Large intestine (tissue), 3 donors: ENCODE measurements at regions not wholly inside any gene's neighbourhood (a gene's known extent, or its start where the extent isn't known, plus 50 kb on each side); places are given as distances from the start of the nearest gene placed in this dataset.

Experiments used
- DNase-seq, 2 donors: peaks; one replicate each; pipeline versions ENCODE4 v3.0.0 to v3.0.0-alpha.2; 2013
- H3K27ac ChIP-seq: one replicate; pipeline ENCODE4 v1.5.1; 2013; ENCODE audit warnings: low read length
- H3K27me3 ChIP-seq: 2 replicates; pipeline ENCODE4 v1.6.1; 2013; ENCODE audit warnings: low read length; ENCODE audit not compliant: control insufficient read depth, insufficient read depth
- H3K36me3 ChIP-seq: 2 replicates; pipeline ENCODE4 v1.6.1; 2013; ENCODE audit warnings: low read length; ENCODE audit not compliant: control insufficient read depth, insufficient read depth
- H3K4me1 ChIP-seq: one replicate; pipeline ENCODE4 v1.6.1; 2013; ENCODE audit warnings: low read length; ENCODE audit not compliant: control insufficient read depth, insufficient read depth
- H3K4me3 ChIP-seq: one replicate; pipeline ENCODE4 v1.5.1; 2013; ENCODE audit warnings: low read length
- H3K9me3 ChIP-seq: one replicate; pipeline ENCODE4 v1.6.1; 2013; ENCODE audit warnings: mild to moderate bottlenecking, low read depth, low read length, moderate library complexity; ENCODE audit not compliant: control insufficient read depth
- WGBS: methylation state at CpG from one replicate; pipeline ENCODE4 v1.1.5; 2013; ENCODE audit warnings: low lambda C conversion rate; ENCODE audit not compliant: insufficient coverage; 5-methylcytosine and 5-hydroxymethylcytosine counted together

DNA sequence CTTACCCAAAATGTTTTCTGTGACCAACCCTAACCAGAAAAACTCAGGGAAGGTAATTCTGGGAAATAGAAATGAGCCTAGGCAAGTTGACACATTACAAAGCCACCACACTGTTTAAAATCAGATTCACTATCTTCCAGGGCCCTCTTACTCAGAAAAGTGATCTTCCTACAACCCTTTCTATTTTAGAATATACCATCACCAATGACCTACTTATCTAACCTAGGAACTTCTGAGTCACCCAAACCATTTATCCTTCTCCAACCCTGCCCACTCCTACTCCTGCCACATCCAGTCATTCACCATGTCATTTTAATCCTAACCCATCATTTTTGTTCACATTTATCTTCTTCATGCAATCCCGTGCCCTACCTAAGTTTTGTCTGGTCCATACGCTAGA is 89.9 kb downstream of the FTHL17 start:
- H3K4me3 ChIP-seq, result no peak overlapping the region
- no peaks in the 10 kb centered on the region for H3K4me1 ChIP-seq
- WGBS, result 94% methylated on average over 2 of the region's 2 CpGs
- DNase-seq, result no peak
- no peaks in the 10 kb centered on the region for H3K9me3 ChIP-seq
- no peak overlapping the region for H3K27ac ChIP-seq
- no peaks in the 10 kb centered on the region for H3K36me3 ChIP-seq
- H3K27me3 ChIP-seq, result no peaks in the 10 kb centered on the region

DNA sequence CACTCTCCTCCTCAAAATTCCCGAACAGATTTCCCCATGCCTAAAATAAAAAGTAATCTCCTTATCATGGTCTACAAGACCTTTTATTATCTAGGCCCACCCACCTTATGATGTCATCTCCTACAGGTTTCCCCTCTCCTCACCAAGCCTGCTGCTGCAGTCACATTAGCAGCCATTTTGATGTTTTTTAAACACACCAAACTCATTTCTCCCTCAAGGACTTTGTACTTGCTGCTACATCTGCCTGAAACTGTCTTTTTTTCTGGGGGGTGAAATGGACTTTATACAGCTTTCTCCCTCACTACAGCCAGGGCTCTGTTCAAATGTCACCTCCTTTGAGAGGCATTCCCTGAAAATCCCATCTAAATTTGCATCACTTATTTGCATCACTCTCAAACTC is 90.2 kb upstream of the TAB3 start:
- no peak overlapping the region for H3K27ac ChIP-seq
- no peaks in the 10 kb centered on the region for H3K36me3 ChIP-seq
- WGBS, result no CpG with 5 or more reads among the region's 1 CpG
- H3K4me1 ChIP-seq, result peaks cover 3% of the 10 kb centered on the region
- no peak for DNase-seq
- H3K9me3 ChIP-seq, result no peaks in the 10 kb centered on the region
- H3K4me3 ChIP-seq, result no peak overlapping the region
- no peaks in the 10 kb centered on the region for H3K27me3 ChIP-seq

DNA sequence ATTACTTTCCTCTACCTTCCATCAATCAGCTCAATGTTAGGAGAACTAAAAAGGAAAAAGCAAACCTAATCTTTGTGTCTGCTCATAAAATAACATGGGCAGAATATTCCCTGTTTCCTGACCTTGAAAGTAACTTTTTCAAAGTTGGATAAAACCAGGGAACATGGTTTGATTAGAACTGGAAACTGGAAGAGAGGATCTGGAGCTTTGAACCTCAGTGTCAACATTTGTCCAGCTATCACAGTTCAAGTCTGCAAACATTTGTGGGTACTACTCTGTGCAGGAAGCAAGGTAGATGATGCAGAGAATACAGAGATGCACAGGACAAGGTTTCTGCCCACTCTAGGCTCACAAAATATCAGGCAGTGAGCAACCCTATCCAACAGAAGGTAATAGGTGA is 86.4 kb upstream of the TAB3 start:
- no peaks in the 10 kb centered on the region for H3K27me3 ChIP-seq
- DNase-seq, result no peak
- no peaks in the 10 kb centered on the region for H3K36me3 ChIP-seq

DNA sequence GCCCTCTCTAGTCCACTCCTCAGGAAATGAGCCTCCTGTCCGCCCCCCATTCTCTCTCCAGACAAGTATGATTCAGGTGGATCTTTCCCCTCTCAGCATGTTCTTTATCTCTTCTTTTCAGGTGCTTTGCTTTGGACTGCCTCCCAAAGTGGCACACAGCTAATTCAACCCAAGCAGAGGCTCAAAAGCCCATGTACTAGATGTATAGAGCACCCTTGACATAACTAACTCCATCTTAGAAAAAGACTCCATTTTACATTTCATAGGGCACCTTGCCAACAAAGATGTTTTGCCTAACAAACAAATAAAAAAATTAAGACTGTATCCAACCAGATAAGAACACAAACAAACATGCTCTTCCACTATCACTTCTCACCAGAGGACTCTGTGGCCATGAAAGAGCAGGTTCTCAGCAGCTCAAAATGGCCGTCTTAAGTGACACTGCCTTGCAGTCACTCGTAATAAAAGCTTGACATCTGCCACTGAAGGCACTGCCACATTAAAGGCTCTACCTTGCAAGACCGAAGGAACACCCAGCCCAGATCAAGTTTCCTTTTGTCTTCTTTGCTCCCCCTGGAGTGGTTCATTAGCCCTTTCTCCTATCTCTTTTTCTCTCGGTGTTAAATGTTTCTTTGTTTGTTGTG is 84.9 kb upstream of the TAB3 start:
- H3K4me1 ChIP-seq, result peaks cover 3% of the 10 kb centered on the region
- H3K27ac ChIP-seq, result no peak overlapping the region
- H3K9me3 ChIP-seq, result no peaks in the 10 kb centered on the region
- WGBS, result no CpG with 5 or more reads among the region's 5 CpGs
- H3K4me3 ChIP-seq, result no peak overlapping the region
- H3K27me3 ChIP-seq, result no peaks in the 10 kb centered on the region
- no peaks in the 10 kb centered on the region for H3K36me3 ChIP-seq
- DNase-seq, result no peak

More for the DNA sequence above, 86.4 kb upstream of the TAB3 start:
- Histone ChIP-seq H3K4me1 (peaks cover 3% of the 10 kb centered on the region), H3K9me3 (no peaks in the 10 kb centered on the region), H3K27ac (no peak overlapping the region), H3K4me3 (no peak overlapping the region)

DNA sequence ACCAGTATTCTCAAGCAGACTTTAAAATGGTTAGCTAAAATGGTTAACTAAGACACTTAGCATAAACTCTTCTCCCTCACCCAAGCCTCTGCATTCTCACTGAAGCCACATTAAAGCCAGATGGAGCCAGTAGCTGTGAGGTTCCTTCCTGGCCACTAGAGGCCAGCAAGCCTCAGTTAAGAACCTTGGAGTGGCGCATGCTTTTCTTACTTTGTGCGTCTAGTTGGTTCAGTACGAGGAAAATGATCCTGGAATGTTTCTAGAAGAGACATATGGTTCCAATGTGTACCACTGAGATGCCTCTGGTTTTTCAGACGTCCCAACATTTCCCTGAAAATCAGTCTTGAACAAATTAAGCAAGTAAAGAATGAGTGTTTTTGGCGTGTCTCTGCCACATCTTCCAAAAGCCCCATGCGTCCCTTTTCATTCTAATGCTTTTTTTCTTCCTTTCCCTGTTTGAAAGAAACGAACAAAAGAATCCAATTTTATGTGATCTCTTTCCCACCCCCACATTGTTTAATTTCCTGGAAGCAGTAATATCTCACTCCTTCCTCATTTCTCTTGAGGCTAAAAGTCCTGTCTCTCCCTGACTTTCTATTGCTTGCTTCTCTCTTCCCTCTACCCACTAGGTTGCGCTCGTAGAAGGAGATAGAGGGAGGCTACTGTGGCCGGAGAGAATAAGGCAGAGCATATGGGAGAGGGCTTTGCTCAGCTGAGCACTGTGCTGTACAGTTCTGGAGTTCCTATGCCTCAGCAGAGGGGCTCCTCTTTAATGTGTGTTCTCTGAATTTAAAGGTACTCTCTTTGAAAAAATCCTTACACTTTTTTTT is 82.9 kb upstream of the TAB3 start:
- peak; percentile 43 to 44 for DNase-seq
- Histone ChIP-seq H3K36me3 (no peaks in the 10 kb centered on the region), H3K9me3 (no peaks in the 10 kb centered on the region), H3K4me1 (peaks cover 3% of the 10 kb centered on the region), H3K27me3 (no peaks in the 10 kb centered on the region), H3K4me3 (no peak overlapping the region), H3K27ac (no peak overlapping the region)
- 40% methylated on average over 1 of the region's 10 CpGs for WGBS

DNA sequence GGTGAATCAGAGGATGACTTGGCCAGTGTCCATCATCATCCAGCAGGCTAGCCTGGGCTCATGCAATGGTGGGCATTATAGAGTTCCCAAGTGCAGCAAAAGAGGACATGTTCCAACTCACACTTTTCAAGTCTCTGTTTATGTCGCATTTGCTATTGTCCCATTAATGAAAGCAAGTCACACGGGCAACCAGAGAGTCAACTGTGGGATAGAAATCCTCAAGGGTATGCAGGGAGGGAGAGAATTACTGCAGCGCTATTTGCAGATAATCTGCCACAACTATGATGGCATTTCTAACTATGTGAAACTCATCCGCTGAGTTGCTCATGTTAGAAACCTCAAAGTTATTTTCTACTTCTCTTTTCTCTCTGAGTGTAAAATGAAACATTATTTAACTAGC is 78.5 kb upstream of the TAB3 start:
- Histone ChIP-seq H3K4me1 (peaks cover 3% of the 10 kb centered on the region), H3K9me3 (no peaks in the 10 kb centered on the region), H3K36me3 (no peaks in the 10 kb centered on the region), H3K27me3 (no peaks in the 10 kb centered on the region), H3K4me3 (no peak overlapping the region), H3K27ac (no peak overlapping the region)
- WGBS, result no CpG with 5 or more reads among the region's 4 CpGs
- DNase-seq, result no peak

DNA sequence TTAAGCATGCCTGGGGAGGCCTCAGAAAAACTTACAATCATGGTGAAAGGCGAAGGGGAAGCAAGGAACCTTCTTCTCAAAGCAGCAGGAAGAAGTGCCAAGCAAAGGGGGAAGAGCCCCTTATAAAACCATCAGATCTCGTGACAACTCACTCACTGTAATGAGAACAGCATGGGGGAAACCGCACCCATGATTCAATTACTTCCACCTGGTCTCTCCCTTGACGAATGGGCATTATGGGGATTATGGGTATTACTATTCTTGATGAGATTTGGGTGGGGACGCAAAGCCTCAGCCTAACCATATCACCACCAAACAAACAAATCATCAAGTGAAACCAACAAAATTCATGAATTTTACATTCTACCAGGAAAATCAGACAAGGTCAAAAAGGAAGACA is 76.7 kb upstream of the TAB3 start:
- Histone ChIP-seq H3K4me1 (peaks cover 14% of the 10 kb centered on the region), H3K27ac (no peak overlapping the region), H3K36me3 (no peaks in the 10 kb centered on the region), H3K27me3 (no peaks in the 10 kb centered on the region), H3K4me3 (no peak overlapping the region), H3K9me3 (no peaks in the 10 kb centered on the region)
- DNase-seq, result no peak
- no CpG with 5 or more reads among the region's 5 CpGs for WGBS

DNA sequence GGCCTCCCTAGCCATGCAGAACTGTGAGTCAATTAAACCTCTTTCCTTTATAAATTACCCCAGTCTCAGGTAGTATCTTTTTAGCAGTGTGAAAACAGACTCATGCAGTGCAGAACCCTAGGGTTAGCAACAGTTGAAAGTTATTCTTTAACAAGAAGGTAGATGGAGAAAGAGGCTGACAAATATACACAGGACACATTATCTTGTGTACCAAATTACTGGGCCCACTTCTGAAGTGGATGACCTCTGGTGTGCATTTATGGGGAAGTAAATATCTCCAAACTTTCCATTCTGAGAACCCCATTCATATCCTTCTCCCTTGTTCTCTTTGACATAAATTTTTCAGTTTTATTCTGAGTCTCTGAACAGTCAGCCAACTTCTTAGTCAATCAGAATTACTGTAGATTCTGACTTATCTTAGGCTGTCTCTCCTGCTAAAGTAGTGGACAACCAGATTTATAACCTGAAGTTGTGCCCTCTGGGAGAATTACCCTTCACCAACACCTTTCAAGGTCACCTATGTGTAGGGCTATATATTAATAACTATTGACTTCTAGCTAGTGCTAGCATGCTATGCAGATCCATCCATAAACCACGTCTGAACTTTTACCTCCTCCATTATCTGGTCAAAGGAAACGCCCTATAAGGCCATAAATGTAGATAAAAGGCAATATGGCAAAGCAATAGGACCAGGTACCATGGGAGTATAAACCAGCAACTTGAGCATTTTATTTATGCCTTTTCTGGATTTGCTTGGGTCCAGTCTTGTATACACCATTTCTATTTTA is 72.5 kb upstream of the TAB3 start:
- no peaks in the 10 kb centered on the region for H3K36me3 ChIP-seq
- peak; percentile 38 to 79 for DNase-seq
- no CpG with 5 or more reads among the region's 2 CpGs for WGBS
- H3K27me3 ChIP-seq, result no peaks in the 10 kb centered on the region
- H3K9me3 ChIP-seq, result no peaks in the 10 kb centered on the region
- H3K27ac ChIP-seq, result peak overlapping the region; percentile 57
- peaks cover 22% of the 10 kb centered on the region for H3K4me1 ChIP-seq
- no peak overlapping the region for H3K4me3 ChIP-seq

DNA sequence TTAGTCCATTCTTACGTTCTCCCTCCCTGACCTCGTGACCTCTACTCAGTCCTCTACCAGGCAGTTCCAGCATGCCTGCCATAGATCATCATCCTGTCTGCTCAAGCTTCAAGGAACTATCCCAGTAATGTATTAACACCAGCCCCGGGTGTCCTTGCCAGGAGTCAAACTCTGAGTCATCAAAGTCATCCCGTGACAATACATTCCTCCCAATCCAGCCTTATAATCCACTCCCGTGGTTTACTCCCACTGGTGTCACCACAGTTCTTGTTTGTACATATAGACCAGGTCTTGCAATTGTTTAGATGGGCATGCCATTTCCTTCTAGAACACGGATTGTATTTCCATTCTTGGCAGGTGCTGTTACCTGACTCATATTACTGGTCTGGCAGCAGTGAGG is 68.7 kb upstream of the TAB3 start:
- no peaks in the 10 kb centered on the region for H3K36me3 ChIP-seq
- peaks cover 19% of the 10 kb centered on the region for H3K4me1 ChIP-seq
- H3K27me3 ChIP-seq, result no peaks in the 10 kb centered on the region
- no CpG with 5 or more reads among the region's 6 CpGs for WGBS
- H3K27ac ChIP-seq, result no peak overlapping the region
- no peaks in the 10 kb centered on the region for H3K9me3 ChIP-seq
- peak; percentile 25 to 46 for DNase-seq
- H3K4me3 ChIP-seq, result no peak overlapping the region

DNA sequence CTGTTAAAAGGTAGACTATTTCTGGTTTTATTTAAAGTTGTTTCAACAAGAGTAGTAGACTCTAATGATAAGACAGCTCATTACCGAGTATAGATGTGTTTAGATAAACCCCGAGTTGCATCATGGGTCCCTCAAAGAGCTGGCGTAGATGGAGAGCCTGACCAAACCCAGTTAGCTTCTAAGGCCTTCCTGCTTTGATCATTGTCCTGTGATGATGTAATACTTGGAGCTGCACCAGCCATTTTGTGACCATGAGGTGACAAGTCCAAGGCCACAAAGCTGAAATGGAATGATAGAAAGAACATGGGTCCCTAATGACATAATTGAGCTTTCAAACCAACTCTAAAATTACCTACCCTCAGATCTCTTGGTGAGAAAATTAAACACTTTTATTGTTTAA is 66.6 kb upstream of the TAB3 start:
- no peaks in the 10 kb centered on the region for H3K27me3 ChIP-seq
- no peaks in the 10 kb centered on the region for H3K9me3 ChIP-seq
- H3K27ac ChIP-seq, result no peak overlapping the region
- no CpG with 5 or more reads among the region's 3 CpGs for WGBS
- H3K4me3 ChIP-seq, result no peak overlapping the region
- peaks cover 7% of the 10 kb centered on the region for H3K4me1 ChIP-seq
- H3K36me3 ChIP-seq, result no peaks in the 10 kb centered on the region
- no peak for DNase-seq
